ENCODE measurements at regions not wholly inside any gene's neighbourhood (a gene's known extent, or its start where the extent isn't known, plus 50 kb on each side); places are given as distances from the start of the nearest gene placed in this dataset.

DNA sequence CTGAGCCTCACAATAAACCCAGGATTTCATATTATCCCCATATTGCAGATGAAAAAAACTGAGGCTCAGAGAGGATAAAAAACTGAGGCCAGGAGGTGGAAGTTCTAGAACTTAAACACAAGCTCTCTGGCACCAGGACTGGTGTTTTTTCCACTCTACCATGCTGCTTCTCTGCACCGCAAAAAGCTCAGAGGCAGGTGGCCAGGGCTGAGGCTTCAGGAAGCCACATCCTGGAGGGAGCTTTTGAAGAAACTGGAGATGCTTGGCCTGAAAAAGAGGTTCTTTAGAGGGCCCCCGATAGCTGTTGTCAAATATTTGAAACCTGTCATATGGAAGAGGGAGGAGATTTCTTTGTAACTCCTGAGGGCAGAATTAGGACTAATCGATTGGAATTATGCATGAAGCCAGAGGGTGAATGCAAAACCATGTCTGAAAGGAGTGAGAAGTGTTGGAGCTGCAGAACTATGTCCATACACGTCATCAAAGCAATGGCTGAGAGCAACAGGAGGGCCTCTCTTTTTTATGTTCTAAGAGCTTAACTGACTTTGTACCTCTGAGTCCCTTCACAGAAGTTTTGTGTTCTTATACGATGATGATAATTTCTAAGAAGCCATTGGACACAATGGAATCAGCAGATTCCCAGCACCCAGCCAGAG, 448.6 kb downstream of the FUT8 start:
- TF ChIP-seq CTCF (IDR thresholded peaks at IDR 0.05) (no peak), POLR2A (IDR thresholded peaks at IDR 0.05) (no peak)

Measured in thyroid gland (tissue), 4 donors.